Panc1 (cell line): ENCODE measurements at regions not wholly inside any gene's neighbourhood (a gene's known extent, or its start where the extent isn't known, plus 50 kb on each side); places are given as distances from the start of the nearest gene placed in this dataset.

Source experiments
- ATAC-seq: fragments of 200-7000 bp; cut with Tn5 transposase; 2 replicates; pipeline ENCODE4 v1.9.1; 2020; ENCODE audit warnings: mild to moderate bottlenecking, moderate library complexity
- BruUV-seq: library from RNA; stranded (reverse); fragments of 400-500 nt; replicated peaks from 2 replicates; lab custom pipeline; 2021; lab: Mats Ljungman, UMichigan
- CTCF ChIA-PET: fragments of 300-600 bp; sonication (Branson Sonifier 250); formaldehyde crosslinking; loops from one replicate; lab custom pipeline; 2022; ENCODE audit warnings: antibody characterized with exemption; lab: Charles Lee
- POLR2A ChIA-PET: fragments of 300-600 bp; sonication (Branson Sonifier 250); formaldehyde crosslinking; loops from one replicate; lab custom pipeline; 2022; ENCODE audit warnings: antibody characterized with exemption; lab: Charles Lee
- DNase-seq: peaks from one replicate; pipeline ENCODE4 v3.0.0-alpha.2; 2010; ENCODE audit warnings: low read depth, low spot score
- H3K27ac ChIP-seq: 2 replicates; pipeline ENCODE4 v1.5.1; 2011; ENCODE audit warnings: mild to moderate bottlenecking, low read length, inconsistent platforms
- H3K27me3 ChIP-seq: fragments of 200-500 bp; sonication (Bioruptor generic); 2 replicates; pipeline ENCODE4 v1.6.0; 2014; ENCODE audit warnings: low read length, inconsistent platforms; ENCODE audit not compliant: control insufficient read depth, insufficient read depth
- H3K36me3 ChIP-seq: fragments of 200-500 bp; sonication (Bioruptor generic); 2 replicates; pipeline ENCODE4 v1.5.1; 2014; ENCODE audit warnings: inconsistent platforms, mild to moderate bottlenecking, low read length, moderate library complexity; ENCODE audit not compliant: control insufficient read depth, insufficient read depth
- H3K4me1 ChIP-seq: 2 replicates; pipeline ENCODE4 v1.5.1; 2011; ENCODE audit warnings: inconsistent platforms, mild to moderate bottlenecking, low read length, moderate library complexity; ENCODE audit not compliant: control insufficient read depth, insufficient read depth
- H3K4me3 ChIP-seq, 2 experiments: 2 replicates each; pipeline ENCODE4 v1.5.1; 2011 to 2012; ENCODE audit warnings: low read depth in 2 of 2, low read length in 2 of 2, mild to moderate bottlenecking in 2 of 2, inconsistent platforms in 1 of 2, moderate library complexity in 1 of 2
- H3K9me3 ChIP-seq: fragments of 200-500 bp; sonication (Bioruptor generic); 2 replicates; pipeline ENCODE4 v1.5.1; 2014; ENCODE audit warnings: low read depth, mild to moderate bottlenecking, inconsistent platforms, low read length, moderate library complexity; ENCODE audit not compliant: control insufficient read depth, insufficient read depth
- CTCF ChIP-seq: fragments of 450-650 bp; IDR thresholded peaks from 2 replicates; pipeline ENCODE4 v1.5.1; 2017; ENCODE audit warnings: mild to moderate bottlenecking
- POLR2AphosphoS5 ChIP-seq: IDR thresholded peaks from 2 replicates; pipeline ENCODE4 v1.6.1; 2012; ENCODE audit warnings: mild to moderate bottlenecking, low read depth, low read length, moderate library complexity
- REST ChIP-seq, 2 experiments: IDR thresholded peaks; 2 replicates each; pipeline ENCODE4 v1.6.1; 2011 to 2012; ENCODE audit warnings: low read depth in 2 of 2, control low read depth in 1 of 2, low read length in 1 of 2, mild to moderate bottlenecking in 1 of 2, moderate library complexity in 1 of 2; ENCODE audit not compliant: insufficient read depth in 1 of 2
- SIN3A ChIP-seq: IDR thresholded peaks from 2 replicates; pipeline ENCODE4 v1.6.1; 2012; ENCODE audit warnings: low read depth, mild to moderate bottlenecking, low read length, moderate library complexity, borderline replicate concordance; ENCODE audit not compliant: insufficient read depth
- TCF7L2 ChIP-seq: IDR thresholded peaks from 2 replicates; pipeline ENCODE4 v1.6.1; 2011; ENCODE audit warnings: mild to moderate bottlenecking, low read depth, low read length, inconsistent platforms
- in situ Hi-C: cut with HindIII; loops from 2 replicates; pipeline ENCODE4 v1.10.0; 2016; ENCODE audit warnings: low sequenced_read_pairs, low pct_unique_long_range_greater_than_20kb
- intact Hi-C: fragments of 100-400 bp; cut with micrococcal nuclease; formaldehyde crosslinking; loops from one replicate; pipeline ENCODE4 v1.10.0; 2022; ENCODE audit not compliant: unreplicated experiment

- Histone ChIP-seq H3K27me3 (no peaks in the 10 kb centered on the region), H3K27ac (no peak overlapping the region), H3K4me1 (no peaks in the 10 kb centered on the region), H3K9me3 (no peaks in the 10 kb centered on the region), H3K4me3 (no peak overlapping the region), H3K36me3 (no peaks in the 10 kb centered on the region)
- POLR2A ChIA-PET: no interaction called here
- ATAC-seq: no peak; the same call in 1 of the 2 replicates
- no TSS peak for BruUV-seq
- TF ChIP-seq POLR2AphosphoS5 (no peak), SIN3A (no peak), CTCF (no peak), REST (IDR thresholded peaks at IDR 0.05; ENCODE audit: insufficient read depth in 1 of 2, low read depth in 2 of 2, low read length in 1 of 2) (no peak), TCF7L2 (no peak)
- CTCF ChIA-PET: no interaction called here
- in situ Hi-C loops (no loop called here), intact Hi-C loops (no loop called here)
- DNase-seq: no peak
Observed at GRCh38 chr20:51331481-51331880, 211.0 kb downstream of the NFATC2 start.

GRCh38 chr20:51329845-51330244 lies 212.7 kb downstream of the NFATC2 start:
- TF ChIP-seq TCF7L2 (no peak), SIN3A (no peak), POLR2AphosphoS5 (no peak), REST (IDR thresholded peaks at IDR 0.05; ENCODE audit: insufficient read depth in 1 of 2, low read depth in 2 of 2, low read length in 1 of 2) (no peak), CTCF (no peak)
- ChIA-PET POLR2A (no interaction called here), CTCF (no interaction called here)
- H3K9me3 ChIP-seq: no peaks in the 10 kb centered on the region
- H3K27ac ChIP-seq: no peak overlapping the region
- no peaks in the 10 kb centered on the region for H3K27me3 ChIP-seq
- no peaks in the 10 kb centered on the region for H3K36me3 ChIP-seq
- no peak overlapping the region for H3K4me3 ChIP-seq
- no peak for DNase-seq
- intact Hi-C loops: no loop called here
- in situ Hi-C loops: no loop called here
- BruUV-seq: no TSS peak
- H3K4me1 ChIP-seq: no peaks in the 10 kb centered on the region
- no peak for ATAC-seq
